Pancreas (tissue), 10 donors: ENCODE measurements at regions not wholly inside any gene's neighbourhood (a gene's known extent, or its start where the extent isn't known, plus 50 kb on each side); places are given as distances from the start of the nearest gene placed in this dataset.
"Not testable (repeated sequence)": the region's sequence is repeated elsewhere in the genome, so short reads cannot be mapped to it uniquely, and the experiment has no call there.

Experiments
- ATAC-seq, 4 donors: fragments of 200-7000 bp; cut with Tn5 transposase; one replicate each; pipeline versions ENCODE4 v1.8.0 to v1.9.1; 2020; ENCODE audit warnings: mild to moderate bottlenecking in 4 of 4, moderate library complexity in 4 of 4
- DNase-seq, 6 donors: peaks; one replicate each; pipeline ENCODE4 v3.0.0-alpha.2; 2020
- FAIRE-seq: peaks from 2 replicates; lab custom pipeline; 2012; peaks lifted over from hg19 to GRCh38; lab: Jason Lieb, UNC
- H3K27ac ChIP-seq, 4 donors: fragments of 200-600 bp; sonication (generic); 1 replicate in 3 of 4; 2 replicates in 1 of 4; pipeline versions ENCODE4 v1.5.0 to v1.8.0; 2020
- H3K27me3 ChIP-seq, 4 donors: fragments of 200-600 bp; one replicate each; pipeline ENCODE4 v1.8.0; 2021
- H3K36me3 ChIP-seq, 3 donors: fragments of 200-600 bp; sonication (generic) in 1 of 3; one replicate each; pipeline versions ENCODE4 v1.5.0 to v1.8.0; 2020 to 2021
- H3K4me1 ChIP-seq, 3 donors: fragments of 200-600 bp; one replicate each; pipeline ENCODE4 v1.8.0; 2021
- H3K4me3 ChIP-seq, 4 donors: fragments of 200-600 bp; sonication (generic) in 2 of 4; one replicate each; pipeline versions ENCODE4 v1.5.0 to v1.8.0; 2020 to 2021
- H3K9me3 ChIP-seq, 4 donors: fragments of 200-600 bp; one replicate each; pipeline ENCODE4 v1.8.0; 2021
- WGBS, 2 donors: extraction: QIAGEN DNeasy Blood & Tissue Kit; methylation state at CpG; one replicate each; pipeline ENCODE4 v1.1.7; 2013; 5-methylcytosine and 5-hydroxymethylcytosine counted together
- intact Hi-C, 3 donors: fragments of 100-400 bp; cut with DNase I; formaldehyde crosslinking; loops; one replicate each; pipeline versions ENCODE4 v1.11.1 to v1.14.2; 2022
- TF ChIP-seq, protein P1 (sequence below), 4 donors: fragments of 200-600 bp; sonication (generic) in 3 of 4; IDR thresholded peaks; one replicate each; pipeline versions ENCODE4 v1.5.0 to v1.8.0; 2021; ENCODE audit warnings: antibody characterized with exemption in 4 of 4
- donor health status: healthy with polysubstance abuse.
- donor health status: DM: no; HTN: no; CAD: no; lungs with moderate emphysema.
- donor health status: DM: no; HTN: no; CAD: no.
- donor health status: control.
- donor health status: control.
- donor health status: Bipolar disorder and iron deficiency.
- donor health status: DM: yes; HTN: yes; CAD: no.
- donor health status: DM: no; HTN: no; CAD: no.
- donor health status: DM: no; HTN: no; CAD: no.
- donor health status: DM: yes; HTN: yes; CAD: no.

DNA sequence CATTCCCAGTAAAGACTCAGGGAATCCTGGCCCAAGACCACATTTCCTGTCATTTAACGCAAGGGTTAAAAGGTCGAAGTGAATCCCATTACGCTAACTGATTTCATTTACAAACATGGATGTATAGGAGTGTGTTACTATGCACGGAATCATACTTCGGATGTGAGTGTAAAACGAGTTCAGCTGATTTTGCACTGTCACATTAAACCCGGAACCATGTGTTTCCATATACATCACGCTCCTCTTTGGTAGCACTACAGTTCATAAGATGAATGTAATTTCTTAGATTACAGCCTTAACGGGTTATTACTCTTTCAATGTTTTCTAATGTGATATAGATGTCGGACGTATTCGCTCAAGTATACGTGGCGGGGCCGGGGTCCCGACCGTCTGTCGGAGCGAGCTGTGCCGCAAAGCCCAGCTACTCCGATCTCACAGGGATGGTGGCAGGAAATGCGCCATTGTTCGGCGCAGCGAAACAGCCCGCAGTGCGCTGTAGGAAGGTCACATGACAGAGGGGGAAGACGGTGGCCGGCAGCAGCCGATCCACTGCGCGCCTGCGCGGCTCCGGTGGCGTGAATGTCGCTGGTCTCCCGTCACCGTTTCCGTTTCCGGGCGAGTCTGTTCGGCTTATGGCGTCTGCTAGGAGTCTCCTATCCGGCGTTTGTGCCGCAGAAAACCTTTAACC is 97.3 kb downstream of the NPAP1 start:
- peak; percentile 98 to 100 (median 99) for ATAC-seq
- 23 to 24% methylated on average over 47 of the region's 47 CpGs for WGBS, 2 donors
- Histone ChIP-seq H3K4me1 (no peaks in the 10 kb centered on the region), H3K27ac (peak overlapping the region in 2 of 4 donors; percentile 24 to 40), H3K27me3 (peaks cover 0 to 11% (median 3%) of the 10 kb centered on the region in 4 donors), H3K36me3 (no peaks in the 10 kb centered on the region), H3K9me3 (no peaks in the 10 kb centered on the region), H3K4me3 (peak overlapping the region in 3 of 4 donors; percentile 26 to 46 (median 33))
- intact Hi-C loops = no loop called here
- TF ChIP-seq, protein P1, sequence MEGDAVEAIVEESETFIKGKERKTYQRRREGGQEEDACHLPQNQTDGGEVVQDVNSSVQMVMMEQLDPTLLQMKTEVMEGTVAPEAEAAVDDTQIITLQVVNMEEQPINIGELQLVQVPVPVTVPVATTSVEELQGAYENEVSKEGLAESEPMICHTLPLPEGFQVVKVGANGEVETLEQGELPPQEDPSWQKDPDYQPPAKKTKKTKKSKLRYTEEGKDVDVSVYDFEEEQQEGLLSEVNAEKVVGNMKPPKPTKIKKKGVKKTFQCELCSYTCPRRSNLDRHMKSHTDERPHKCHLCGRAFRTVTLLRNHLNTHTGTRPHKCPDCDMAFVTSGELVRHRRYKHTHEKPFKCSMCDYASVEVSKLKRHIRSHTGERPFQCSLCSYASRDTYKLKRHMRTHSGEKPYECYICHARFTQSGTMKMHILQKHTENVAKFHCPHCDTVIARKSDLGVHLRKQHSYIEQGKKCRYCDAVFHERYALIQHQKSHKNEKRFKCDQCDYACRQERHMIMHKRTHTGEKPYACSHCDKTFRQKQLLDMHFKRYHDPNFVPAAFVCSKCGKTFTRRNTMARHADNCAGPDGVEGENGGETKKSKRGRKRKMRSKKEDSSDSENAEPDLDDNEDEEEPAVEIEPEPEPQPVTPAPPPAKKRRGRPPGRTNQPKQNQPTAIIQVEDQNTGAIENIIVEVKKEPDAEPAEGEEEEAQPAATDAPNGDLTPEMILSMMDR (IDR thresholded peaks at IDR 0.05) = no peak
- FAIRE-seq = no peak
- DNase-seq = peak; percentile 77 to 91 (median 84)

- no peak for ATAC-seq
- Histone ChIP-seq H3K4me1 (no peaks in the 10 kb centered on the region), H3K9me3 (no peaks in the 10 kb centered on the region), H3K4me3 (no peak overlapping the region), H3K36me3 (no peaks in the 10 kb centered on the region), H3K27ac (no peak overlapping the region), H3K27me3 (peaks cover 0 to 9% (median 0%) of the 10 kb centered on the region in 4 donors)
- FAIRE-seq = no peak
- intact Hi-C loops = no loop called here
- no peak for DNase-seq
- TF ChIP-seq, protein P1 (IDR thresholded peaks at IDR 0.05) = no peak
Measured at GRCh38 chr15:24777307-24777706, 101.7 kb downstream of the NPAP1 start.

DNA sequence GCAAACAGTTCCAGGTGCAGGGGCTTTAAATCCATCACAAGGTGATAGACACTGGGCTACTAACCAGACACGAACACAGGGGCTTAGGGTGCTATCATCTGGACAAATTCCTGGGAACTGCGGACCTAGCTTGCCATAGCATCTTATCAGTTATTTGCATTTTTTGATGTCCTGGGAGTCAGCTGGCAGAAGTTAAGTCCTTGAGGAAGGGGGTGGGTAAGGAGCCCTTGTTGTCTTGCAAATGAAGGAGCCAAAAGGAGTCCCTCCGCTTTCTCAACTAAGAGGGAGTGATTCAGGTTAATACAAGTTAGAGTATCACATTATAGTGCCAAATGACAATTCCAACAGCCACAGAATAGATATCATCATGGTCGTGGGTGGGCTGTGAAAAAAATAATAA is 108.9 kb downstream of the NPAP1 start:
- DNase-seq (no peak), ATAC-seq (no peak), FAIRE-seq (no peak)
- H3K4me1 ChIP-seq = no peaks in the 10 kb centered on the region
- no peaks in the 10 kb centered on the region for H3K27me3 ChIP-seq
- intact Hi-C loops = no loop called here
- H3K27ac ChIP-seq = no peak overlapping the region
- H3K4me3 ChIP-seq = no peak overlapping the region
- TF ChIP-seq, protein P1 (IDR thresholded peaks at IDR 0.05) = no peak
- H3K9me3 ChIP-seq = no peaks in the 10 kb centered on the region
- WGBS, 2 donors = 28 to 30% methylated on average over 4 of the region's 4 CpGs
- H3K36me3 ChIP-seq = no peaks in the 10 kb centered on the region

DNA sequence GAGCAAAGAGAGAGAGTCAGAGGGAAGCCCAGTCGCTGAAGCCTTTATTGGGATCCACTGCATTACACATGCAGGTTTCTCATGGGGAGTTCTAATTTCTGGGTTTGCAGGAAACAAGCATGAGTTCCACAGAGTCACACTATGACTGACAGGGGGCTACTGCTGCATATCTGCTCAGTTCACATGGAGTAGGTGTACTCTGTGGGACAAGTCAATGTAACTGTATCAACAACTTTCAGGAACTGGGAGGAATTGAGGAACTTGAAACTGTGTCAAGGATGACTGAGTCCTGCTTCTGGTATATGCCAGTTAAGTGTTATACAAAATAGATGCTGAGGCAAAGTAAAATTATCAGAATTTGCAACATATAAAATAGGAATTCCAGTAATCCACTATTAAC is 110.8 kb downstream of the NPAP1 start:
- no peaks in the 10 kb centered on the region for H3K9me3 ChIP-seq
- H3K36me3 ChIP-seq = no peaks in the 10 kb centered on the region
- H3K27ac ChIP-seq = no peak overlapping the region
- intact Hi-C loops = no loop called here
- H3K4me3 ChIP-seq = no peak overlapping the region
- no peaks in the 10 kb centered on the region for H3K27me3 ChIP-seq
- DNase-seq (no peak), FAIRE-seq (no peak), ATAC-seq (no peak)
- TF ChIP-seq, protein P1 (IDR thresholded peaks at IDR 0.05) = no peak
- no peaks in the 10 kb centered on the region for H3K4me1 ChIP-seq
- 60 to 63% methylated on average over 1 of the region's 1 CpG for WGBS, 2 donors

- H3K4me3 ChIP-seq, H3K36me3 ChIP-seq, DNase-seq, H3K27me3 ChIP-seq, H3K27ac ChIP-seq, H3K9me3 ChIP-seq, H3K4me1 ChIP-seq, ATAC-seq, FAIRE-seq, intact Hi-C loops: not testable (repeated sequence)
- 54 to 57% methylated on average over 6 of the region's 6 CpGs for WGBS, 2 donors
Measured at GRCh38 chr15:24802624-24803023, 127.0 kb downstream of the NPAP1 start.
